Brain microvascular endothelial cell (primary cell): ENCODE measurements at regions not wholly inside any gene's neighbourhood (a gene's known extent, or its start where the extent isn't known, plus 50 kb on each side); places are given as distances from the start of the nearest gene placed in this dataset.

ENCODE experiments used
- DNase-seq: peaks from one replicate; pipeline ENCODE4 v3.0.0-alpha.2; 2020
- H3K27ac ChIP-seq: fragments of 250-450 bp; sonication (Bioruptor Pico); 2 replicates; pipeline ENCODE4 v1.5.1; 2020; ENCODE audit warnings: mild to moderate bottlenecking, moderate library complexity
- H3K27me3 ChIP-seq: fragments of 250-450 bp; sonication (Bioruptor Pico); replicated peaks from 2 replicates; pipeline ENCODE4 v1.5.1; 2020; ENCODE audit warnings: mild to moderate bottlenecking
- H3K36me3 ChIP-seq: fragments of 250-450 bp; sonication (Bioruptor Pico); replicated peaks from 2 replicates; pipeline ENCODE4 v1.5.1; 2020; ENCODE audit warnings: mild to moderate bottlenecking
- H3K4me3 ChIP-seq: 2 replicates; pipeline ENCODE4 v1.5.1; 2011; ENCODE audit warnings: low read depth, mild to moderate bottlenecking, control low read depth, low read length, moderate library complexity
- CTCF ChIP-seq: IDR thresholded peaks from 2 replicates; pipeline ENCODE4 v1.5.1; 2011; ENCODE audit warnings: low read depth, mild to moderate bottlenecking, moderate library complexity, low read length, control low read depth, inconsistent platforms; ENCODE audit errors: missing control alignments
- in situ Hi-C: cut with HindIII; loops from 2 replicates; pipeline ENCODE4 v1.10.0; 2017; ENCODE audit warnings: low sequenced_read_pairs, low pct_ligation_motif_present

GRCh38 chr4:41480896-41481311, 57.1 kb upstream of the LIMCH1 start:
- Histone ChIP-seq H3K36me3 (no peaks in the 10 kb centered on the region), H3K27ac (no peak overlapping the region), H3K27me3 (no peaks in the 10 kb centered on the region), H3K4me3 (no peak overlapping the region)
- in situ Hi-C loops: no loop called here
- DNase-seq: no peak
- no peak for TF ChIP-seq CTCF

- no peaks in the 10 kb centered on the region for H3K27me3 ChIP-seq
- H3K27ac ChIP-seq: no peak overlapping the region
- H3K4me3 ChIP-seq: no peak overlapping the region
- no peak for TF ChIP-seq CTCF
- DNase-seq: no peak
- in situ Hi-C loops: no loop called here
- no peaks in the 10 kb centered on the region for H3K36me3 ChIP-seq
These were observed 54.2 kb upstream of the LIMCH1 start for GRCh38 chr4:41483771-41484170.

- Histone ChIP-seq H3K27ac (no peak overlapping the region), H3K36me3 (no peaks in the 10 kb centered on the region), H3K4me3 (no peak overlapping the region), H3K27me3 (no peaks in the 10 kb centered on the region)
- in situ Hi-C loops: no loop called here
- no peak for DNase-seq
- TF ChIP-seq CTCF: no peak
These were observed 52.9 kb upstream of the LIMCH1 start for GRCh38 chr4:41485041-41485440.

GRCh38 chr4:41487868-41488440, 50.0 kb upstream of the LIMCH1 start:
- DNase-seq: no peak
- Histone ChIP-seq H3K4me3 (no peak overlapping the region), H3K27me3 (no peaks in the 10 kb centered on the region), H3K36me3 (no peaks in the 10 kb centered on the region), H3K27ac (no peak overlapping the region)
- TF ChIP-seq CTCF: no peak
- in situ Hi-C loops: no loop called here
